Right kidney (tissue), 1 donor: ENCODE measurements at regions not wholly inside any gene's neighbourhood (a gene's known extent, or its start where the extent isn't known, plus 50 kb on each side); places are given as distances from the start of the nearest gene placed in this dataset.
"Not testable (repeated sequence)": the region's sequence is repeated elsewhere in the genome, so short reads cannot be mapped to it uniquely, and the experiment has no call there.

Source experiments
- DNase-seq: peaks from one replicate; pipeline ENCODE4 v3.0.0-alpha.2; 2016

- no peak for DNase-seq
These were observed 515.9 kb downstream of the JRKL start for GRCh38 chr11:96905663-96906062.

DNA sequence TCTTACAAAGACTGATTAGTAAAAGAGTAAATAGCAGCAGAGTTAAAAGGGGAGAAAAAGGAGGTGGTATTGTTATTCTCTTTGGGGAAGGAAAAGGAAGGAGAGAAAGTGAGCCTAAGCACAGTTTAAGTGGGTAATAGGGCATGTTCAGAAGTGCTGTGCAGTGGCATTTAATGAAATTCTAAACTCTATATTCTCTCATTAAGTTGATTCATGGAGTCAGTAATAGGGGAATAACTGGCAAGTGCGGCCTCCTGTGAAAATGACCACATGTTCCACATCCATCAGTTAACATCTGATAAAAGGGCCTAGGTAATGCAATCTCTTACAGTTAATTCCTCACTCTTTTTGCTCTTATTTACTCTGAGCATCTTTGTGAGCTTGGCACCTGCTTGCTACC is 516.7 kb downstream of the JRKL start:
- no peak for DNase-seq

DNA sequence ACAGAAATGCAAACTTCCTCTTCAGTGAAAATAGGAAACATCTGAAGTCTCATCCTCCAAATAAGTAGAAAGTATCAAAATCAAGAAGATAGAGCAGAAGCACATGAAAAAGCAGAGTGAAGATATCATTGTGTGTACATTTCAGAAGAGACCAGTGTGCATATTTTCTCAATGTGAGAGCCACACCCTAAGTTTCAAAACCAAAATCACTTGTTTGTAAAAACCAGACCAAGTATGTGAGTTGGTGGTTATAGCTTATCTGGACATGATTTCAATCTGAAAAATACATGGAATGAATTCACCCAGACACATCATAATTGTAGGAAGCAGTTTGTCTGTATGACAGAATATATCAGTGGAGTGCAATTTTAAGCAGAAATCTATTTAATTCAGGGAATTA is 536.0 kb downstream of the JRKL start:
- no peak for DNase-seq

DNA sequence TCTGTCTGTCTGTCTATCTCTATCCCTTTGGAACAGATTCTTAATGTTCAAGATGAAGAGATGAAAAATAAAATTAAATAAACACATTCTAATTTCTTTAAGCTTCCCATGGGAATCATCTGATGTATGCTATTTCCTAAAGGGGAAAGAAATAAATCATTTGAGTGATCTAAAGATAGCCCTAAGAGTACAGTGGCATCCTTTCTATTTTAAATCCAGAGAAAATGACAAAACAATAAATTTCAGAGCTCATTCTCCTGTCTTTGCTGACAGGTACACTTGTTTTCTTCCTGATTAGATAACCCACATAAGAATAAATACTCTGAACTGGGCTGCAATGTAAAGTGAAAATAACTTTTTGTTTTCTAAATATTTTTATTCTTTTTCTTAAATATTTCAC is 550.4 kb downstream of the JRKL start:
- DNase-seq: no peak

DNA sequence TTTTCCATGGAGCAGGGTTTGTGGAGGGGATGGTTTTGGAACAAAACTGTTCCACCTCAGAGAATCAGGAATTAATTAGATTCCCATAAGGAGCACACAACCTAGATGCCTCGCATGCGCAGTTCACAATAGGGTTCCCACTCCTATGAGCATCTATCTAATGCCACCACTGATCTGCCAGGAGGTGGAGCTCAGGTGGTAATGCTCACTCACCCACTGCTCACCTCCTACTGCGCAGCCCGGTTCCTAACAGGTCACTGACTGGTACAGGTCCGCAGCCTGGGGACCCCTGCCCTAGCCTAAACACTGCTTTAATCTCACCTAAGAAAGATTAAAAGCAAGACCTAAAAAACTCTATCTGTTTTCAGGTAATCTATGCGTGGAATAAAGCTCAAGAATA is 553.0 kb downstream of the JRKL start:
- DNase-seq: no peak

- DNase-seq: no peak
These were observed 554.2 kb downstream of the JRKL start for GRCh38 chr11:96943970-96944369.

DNA sequence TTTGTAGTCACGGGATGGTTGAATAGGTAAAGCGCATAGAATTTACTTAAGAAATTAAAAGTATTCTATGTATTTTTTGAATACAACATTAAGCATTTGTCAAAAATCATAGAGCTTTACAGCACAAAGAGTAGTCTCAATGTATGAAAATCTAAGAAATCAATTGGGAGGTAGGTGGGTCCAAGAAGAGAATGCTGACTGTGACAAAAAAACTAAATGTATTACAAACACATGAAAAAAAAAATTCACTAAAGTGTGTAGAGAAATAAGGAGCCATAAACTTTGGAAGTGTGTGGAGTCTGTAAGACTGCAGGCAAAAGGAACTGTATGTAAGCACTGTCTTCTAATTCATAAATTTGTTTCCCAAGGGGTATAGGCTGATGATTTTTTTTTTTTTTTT is 558.3 kb downstream of the JRKL start:
- no peak for DNase-seq

DNA sequence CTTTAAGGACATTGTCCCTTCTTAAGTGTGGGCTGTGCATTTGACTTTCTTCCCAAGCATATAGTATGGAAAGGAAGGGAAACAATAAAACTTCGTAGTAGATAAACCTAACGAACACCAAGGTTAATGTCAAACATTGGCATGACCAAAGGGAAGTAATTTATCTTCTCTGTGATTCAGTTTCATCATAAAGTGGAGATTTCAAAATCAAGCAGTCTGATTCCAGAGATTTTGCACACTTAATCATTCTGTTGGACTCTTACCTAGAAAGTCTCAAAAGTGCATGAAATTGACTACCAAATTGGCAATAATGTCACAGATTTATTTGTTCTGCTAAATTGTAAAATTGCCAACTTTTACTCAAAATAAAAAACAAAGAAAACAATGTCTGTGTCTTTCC is 559.7 kb downstream of the JRKL start:
- DNase-seq: no peak

GRCh38 chr11:96954587-96955242 is 564.9 kb downstream of the JRKL start:
- no peak for DNase-seq

DNA sequence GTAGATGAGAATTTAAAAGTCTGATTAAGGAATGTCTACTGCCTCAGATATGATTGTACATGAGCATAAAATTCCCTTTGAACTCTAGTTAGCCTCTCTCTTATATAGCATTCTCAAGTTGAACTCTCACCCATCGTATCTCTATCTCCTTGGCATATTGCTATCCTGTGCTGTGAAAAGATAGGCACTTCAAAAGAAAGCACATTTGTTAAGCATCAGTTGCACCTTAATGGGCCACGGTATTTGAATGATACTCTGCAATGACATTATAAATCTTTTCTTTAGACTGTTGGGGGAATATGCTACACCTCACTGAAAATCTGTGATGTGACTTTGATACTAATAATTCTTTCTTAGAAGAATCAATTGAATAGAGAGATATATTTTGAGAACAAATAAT is 570.7 kb downstream of the JRKL start:
- no peak for DNase-seq

DNA sequence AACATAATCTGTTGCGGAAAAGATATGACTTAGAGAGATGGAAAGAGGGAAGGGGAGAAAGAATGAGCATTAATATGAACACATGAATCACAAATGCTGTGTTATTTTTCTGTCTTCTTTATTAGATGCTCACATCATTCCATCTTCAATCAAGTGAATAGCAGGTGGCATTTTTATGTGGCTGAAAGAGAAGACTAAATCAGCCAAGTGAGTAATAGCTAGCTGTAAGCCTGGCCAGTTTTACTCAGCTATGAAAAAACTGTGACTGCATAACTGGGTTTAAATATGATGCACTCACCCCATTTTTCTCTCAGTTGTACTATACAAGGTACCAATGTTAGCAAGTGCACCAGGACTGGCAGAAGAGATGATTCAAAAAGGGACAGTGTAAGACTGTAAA is 571.1 kb downstream of the JRKL start:
- no peak for DNase-seq

- no peak for DNase-seq
These were observed 572.1 kb downstream of the JRKL start for GRCh38 chr11:96961931-96962330.

GRCh38 chr11:96963375-96963774 is 573.6 kb downstream of the JRKL start:
- no peak for DNase-seq

DNA sequence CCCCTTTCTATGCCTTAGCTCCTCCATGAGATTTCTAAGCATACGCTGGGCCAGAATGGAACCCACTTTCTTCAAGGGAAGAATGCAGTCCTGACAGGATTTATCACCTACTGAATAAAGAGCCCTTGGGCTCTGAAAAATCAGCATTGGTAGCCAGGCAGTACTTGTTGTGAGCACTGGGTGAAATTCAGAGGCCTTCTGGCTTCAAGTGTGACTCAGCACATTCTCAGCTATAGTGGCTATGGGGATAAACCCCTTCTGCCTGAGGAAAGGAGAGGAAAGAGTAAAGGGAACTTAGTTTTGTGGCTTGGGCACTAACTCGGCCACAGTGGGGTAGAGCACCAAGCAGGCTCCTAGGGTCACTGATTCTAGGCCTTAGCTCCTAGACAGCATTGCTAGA is 574.8 kb downstream of the JRKL start:
- no peak for DNase-seq

- DNase-seq: no peak
These were observed 577.8 kb downstream of the JRKL start for GRCh38 chr11:96967616-96968015.

DNA sequence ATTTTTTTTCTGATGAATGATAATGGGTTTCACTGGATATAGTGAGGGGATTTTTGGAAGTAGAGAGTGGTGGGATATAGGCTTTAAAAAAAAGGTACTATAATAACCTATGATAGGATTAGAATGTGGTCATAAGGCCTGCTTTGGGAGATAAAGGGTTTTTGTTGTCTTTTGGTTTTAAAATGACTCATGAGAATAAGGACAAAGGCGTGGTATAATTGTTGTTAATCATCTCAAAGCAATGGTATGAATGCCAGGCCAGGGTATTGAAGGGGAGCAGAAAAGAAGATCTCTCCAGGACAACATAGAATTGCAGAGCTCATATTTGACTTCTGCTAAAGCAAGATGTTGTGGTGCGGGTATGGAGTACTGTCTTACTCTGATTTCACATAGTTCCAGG is 579.4 kb downstream of the JRKL start:
- DNase-seq: no peak

DNA sequence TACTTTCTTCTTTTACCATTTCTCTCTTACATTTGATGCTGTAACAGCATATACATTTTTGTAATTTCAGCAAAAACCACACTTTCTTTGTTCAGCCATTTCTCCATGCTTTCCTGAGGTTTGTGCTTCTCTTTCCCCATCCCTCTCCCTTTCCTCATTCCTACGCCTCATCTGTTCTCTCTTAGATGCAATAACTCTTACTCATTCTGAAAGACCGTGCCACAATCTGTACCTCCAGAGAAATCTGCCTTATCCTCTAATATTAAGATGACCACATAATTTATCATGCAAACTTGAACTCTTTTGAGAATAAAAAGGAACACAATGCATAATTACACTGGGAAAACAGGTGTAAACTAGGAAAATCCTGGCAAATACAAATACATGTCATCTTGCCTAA is 588.9 kb downstream of the JRKL start:
- no peak for DNase-seq

GRCh38 chr11:96986516-96986915 is 596.7 kb downstream of the JRKL start:
- DNase-seq: no peak

DNA sequence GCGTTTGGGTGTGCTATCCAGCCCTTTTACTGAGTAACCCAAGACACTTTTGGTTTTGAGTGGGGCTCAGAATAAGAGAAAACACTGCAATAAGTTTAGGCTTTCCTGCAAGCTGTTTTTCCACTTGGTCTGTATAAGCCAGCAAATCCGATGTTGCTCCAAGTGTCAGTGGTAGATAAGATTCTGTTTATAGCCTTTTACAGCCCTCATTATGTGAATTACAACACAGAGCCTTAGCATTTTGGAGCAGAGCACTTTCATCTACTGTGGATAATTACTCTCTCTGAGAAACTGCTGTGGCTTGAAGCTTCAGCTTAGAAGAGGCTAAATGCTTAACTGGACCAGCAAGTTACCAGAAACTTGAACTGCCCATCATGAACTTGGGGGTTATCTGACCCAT is 601.1 kb downstream of the JRKL start:
- DNase-seq: no peak

DNA sequence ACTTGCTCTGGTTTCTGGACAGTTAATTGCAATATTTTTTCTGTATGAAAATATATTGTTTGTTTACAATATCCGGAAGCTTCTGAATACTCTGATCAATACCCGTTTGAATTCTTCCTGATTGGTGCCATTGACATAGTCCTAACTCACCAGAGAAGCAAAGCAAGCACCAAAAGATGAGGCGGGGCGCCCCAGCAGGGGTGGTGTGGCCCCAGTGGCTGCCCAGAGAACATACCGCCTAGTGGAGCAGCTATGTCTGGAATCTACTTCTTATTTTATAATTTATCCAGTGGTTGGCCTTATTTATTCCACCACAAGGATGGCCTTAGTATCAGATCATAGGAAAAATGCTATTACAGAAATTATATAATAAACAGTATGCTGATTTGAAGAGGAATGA is 610.7 kb downstream of the JRKL start:
- DNase-seq: no peak

DNA sequence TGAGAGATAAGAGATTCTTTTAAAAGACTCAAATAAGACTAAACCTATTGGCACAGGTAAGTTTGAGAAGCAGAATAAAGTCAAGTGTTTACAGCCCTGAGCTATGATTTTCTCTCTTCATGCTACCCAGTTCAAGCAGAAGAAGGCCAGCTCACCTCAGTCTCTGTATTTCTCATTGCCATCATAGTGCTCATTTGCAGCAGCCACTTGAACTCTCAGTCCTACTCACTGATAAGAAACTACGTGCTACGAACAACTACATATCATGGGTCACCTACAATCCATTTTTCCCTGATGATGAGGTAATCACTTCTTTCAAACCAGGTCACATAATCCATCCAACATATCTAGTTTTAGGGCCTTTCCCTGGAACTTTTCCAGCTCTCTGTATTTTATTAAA is 617.5 kb downstream of the JRKL start:
- DNase-seq: no peak

- no peak for DNase-seq
These were observed 619.8 kb downstream of the JRKL start for GRCh38 chr11:97009613-97010012.

GRCh38 chr11:97010997-97011396 is 621.2 kb downstream of the JRKL start:
- DNase-seq: not testable (repeated sequence)

GRCh38 chr11:97015327-97015726 is 625.5 kb downstream of the JRKL start:
- DNase-seq: no peak

- DNase-seq: no peak
These were observed 629.5 kb downstream of the JRKL start for GRCh38 chr11:97019305-97019704.
